ENCODE measurements at regions not wholly inside any gene's neighbourhood (a gene's known extent, or its start where the extent isn't known, plus 50 kb on each side); places are given as distances from the start of the nearest gene placed in this dataset.

DNA sequence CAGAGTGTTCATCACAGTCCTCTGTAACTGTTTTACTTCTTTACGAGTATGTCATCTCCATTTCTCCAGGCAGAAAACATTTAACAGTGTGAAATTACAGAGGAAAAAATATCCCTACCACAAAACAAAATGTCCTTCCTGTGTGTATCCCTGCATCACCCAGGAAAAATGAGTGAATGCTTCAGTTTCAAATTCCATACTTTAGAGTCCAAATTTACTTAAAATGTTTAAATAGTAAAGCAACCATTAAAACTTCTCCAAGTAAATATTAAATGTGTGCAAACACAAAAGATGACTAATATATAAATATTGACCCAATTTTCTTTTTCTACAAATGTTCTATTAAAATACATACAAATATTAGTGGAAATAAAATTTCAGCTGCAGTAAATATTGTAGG lies 1016.6 kb upstream of the PCDH20 start:
- no peak overlapping the region for H3K27ac ChIP-seq
- no peaks in the 10 kb centered on the region for H3K9me3 ChIP-seq
- H3K27me3 ChIP-seq = no peaks in the 10 kb centered on the region
- H3K9ac ChIP-seq (ENCODE audit: low read depth in 2 of 2, low read length in 2 of 2) = no peak overlapping the region
- TF ChIP-seq, protein P1, sequence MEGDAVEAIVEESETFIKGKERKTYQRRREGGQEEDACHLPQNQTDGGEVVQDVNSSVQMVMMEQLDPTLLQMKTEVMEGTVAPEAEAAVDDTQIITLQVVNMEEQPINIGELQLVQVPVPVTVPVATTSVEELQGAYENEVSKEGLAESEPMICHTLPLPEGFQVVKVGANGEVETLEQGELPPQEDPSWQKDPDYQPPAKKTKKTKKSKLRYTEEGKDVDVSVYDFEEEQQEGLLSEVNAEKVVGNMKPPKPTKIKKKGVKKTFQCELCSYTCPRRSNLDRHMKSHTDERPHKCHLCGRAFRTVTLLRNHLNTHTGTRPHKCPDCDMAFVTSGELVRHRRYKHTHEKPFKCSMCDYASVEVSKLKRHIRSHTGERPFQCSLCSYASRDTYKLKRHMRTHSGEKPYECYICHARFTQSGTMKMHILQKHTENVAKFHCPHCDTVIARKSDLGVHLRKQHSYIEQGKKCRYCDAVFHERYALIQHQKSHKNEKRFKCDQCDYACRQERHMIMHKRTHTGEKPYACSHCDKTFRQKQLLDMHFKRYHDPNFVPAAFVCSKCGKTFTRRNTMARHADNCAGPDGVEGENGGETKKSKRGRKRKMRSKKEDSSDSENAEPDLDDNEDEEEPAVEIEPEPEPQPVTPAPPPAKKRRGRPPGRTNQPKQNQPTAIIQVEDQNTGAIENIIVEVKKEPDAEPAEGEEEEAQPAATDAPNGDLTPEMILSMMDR (IDR thresholded peaks at IDR 0.05) = no peak
- no peaks in the 10 kb centered on the region for H3K4me1 ChIP-seq
- no peaks in the 10 kb centered on the region for H3K36me3 ChIP-seq
- DNase-seq = no peak
- no peak overlapping the region for H3K4me3 ChIP-seq
- intact Hi-C loops (cut with DNase I) = no loop called here

DNA sequence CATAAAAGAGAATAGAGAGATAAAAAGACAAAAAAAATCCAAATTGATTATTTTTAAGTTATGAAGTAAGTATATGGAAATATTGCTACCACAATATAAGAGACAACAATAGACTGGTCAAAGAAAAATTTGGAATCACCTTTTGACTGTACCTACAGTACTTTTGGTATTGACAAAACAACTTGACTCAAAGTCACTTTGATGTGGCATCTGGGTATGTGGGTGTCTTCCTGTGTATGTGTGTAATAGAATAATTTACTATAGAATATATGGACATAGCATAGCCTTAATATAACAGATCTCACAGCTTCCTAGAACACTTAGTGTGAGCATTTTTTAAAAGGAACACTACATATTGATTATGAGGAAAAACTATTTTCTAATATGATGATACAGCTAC lies 1016.2 kb upstream of the PCDH20 start:
- DNase-seq = no peak
- no peaks in the 10 kb centered on the region for H3K4me1 ChIP-seq
- H3K27ac ChIP-seq = no peak overlapping the region
- H3K9ac ChIP-seq (ENCODE audit: low read depth in 2 of 2, low read length in 2 of 2) = no peak overlapping the region
- H3K36me3 ChIP-seq = no peaks in the 10 kb centered on the region
- intact Hi-C loops (cut with DNase I) = no loop called here
- no peaks in the 10 kb centered on the region for H3K9me3 ChIP-seq
- TF ChIP-seq, protein P1 (IDR thresholded peaks at IDR 0.05) = no peak
- H3K27me3 ChIP-seq = no peaks in the 10 kb centered on the region
- no peak overlapping the region for H3K4me3 ChIP-seq

DNA sequence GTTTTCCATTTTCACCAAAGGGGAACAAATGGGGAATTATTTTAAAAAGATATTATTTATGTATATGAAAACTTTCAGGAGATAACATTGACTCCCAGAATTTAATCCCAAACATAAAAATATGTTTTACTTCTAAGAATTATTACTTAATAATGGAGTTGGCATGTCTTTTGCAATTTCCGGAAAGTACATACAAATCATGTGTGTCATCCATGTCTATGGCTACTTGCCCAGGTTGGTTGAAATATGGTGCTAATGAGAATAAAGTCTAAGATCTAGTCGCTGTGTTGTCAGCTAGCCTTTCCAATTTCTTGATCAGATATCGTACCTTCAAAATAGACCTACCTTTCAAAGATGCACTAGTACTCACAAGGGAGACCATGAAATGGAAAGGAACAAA lies 1003.2 kb upstream of the PCDH20 start:
- no peaks in the 10 kb centered on the region for H3K27me3 ChIP-seq
- intact Hi-C loops (cut with DNase I) = no loop called here
- H3K4me1 ChIP-seq = no peaks in the 10 kb centered on the region
- no peak overlapping the region for H3K9ac ChIP-seq (ENCODE audit: low read depth in 2 of 2, low read length in 2 of 2)
- no peaks in the 10 kb centered on the region for H3K36me3 ChIP-seq
- no peak overlapping the region for H3K4me3 ChIP-seq
- H3K9me3 ChIP-seq = no peaks in the 10 kb centered on the region
- no peak overlapping the region for H3K27ac ChIP-seq
- TF ChIP-seq, protein P1 (IDR thresholded peaks at IDR 0.05) = no peak
- no peak for DNase-seq

DNA sequence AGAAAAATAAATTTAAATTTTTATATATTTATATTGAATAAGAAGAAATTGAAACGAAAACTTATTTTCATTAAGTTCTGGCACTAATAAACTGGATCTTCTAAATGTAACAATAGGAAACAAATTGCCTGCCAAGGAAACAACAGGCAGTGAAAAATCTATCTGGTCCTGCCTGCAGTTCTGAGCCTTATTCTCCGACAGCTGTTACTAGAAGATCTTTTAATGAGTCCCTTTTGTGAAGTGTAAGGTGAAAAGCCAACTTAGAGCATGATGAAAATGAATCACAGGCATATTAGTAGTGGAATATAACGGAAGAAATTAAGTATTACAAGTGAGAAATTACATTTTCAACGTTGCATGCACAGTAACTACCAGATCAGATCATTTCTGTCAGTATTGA lies 1002.7 kb upstream of the PCDH20 start:
- TF ChIP-seq, protein P1 (IDR thresholded peaks at IDR 0.05) = no peak
- intact Hi-C loops (cut with DNase I) = no loop called here
- no peaks in the 10 kb centered on the region for H3K36me3 ChIP-seq
- DNase-seq = no peak
- H3K4me1 ChIP-seq = no peaks in the 10 kb centered on the region
- no peaks in the 10 kb centered on the region for H3K27me3 ChIP-seq
- no peaks in the 10 kb centered on the region for H3K9me3 ChIP-seq
- H3K4me3 ChIP-seq = no peak overlapping the region
- H3K9ac ChIP-seq (ENCODE audit: low read depth in 2 of 2, low read length in 2 of 2) = no peak overlapping the region
- H3K27ac ChIP-seq = no peak overlapping the region

DNA sequence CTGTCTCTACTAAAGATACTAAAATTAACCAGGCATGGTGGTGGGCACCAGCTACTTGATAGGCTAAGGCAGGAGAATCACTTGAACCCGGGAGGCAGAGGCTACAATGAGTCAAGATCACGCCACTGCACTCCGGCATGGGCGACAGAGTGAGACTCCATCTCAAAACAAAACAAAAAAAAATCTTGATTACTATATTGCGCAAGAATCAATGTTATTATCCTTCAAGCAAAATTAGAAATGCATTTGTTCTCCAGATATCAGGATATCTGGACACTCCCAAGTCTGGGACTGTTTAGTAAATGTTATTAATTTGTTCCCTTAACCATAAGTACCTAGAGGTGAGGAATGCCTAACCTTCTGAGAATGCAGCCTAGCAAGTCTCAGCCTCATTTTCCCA lies 992.2 kb upstream of the PCDH20 start:
- TF ChIP-seq, protein P1 (IDR thresholded peaks at IDR 0.05) = no peak
- Histone ChIP-seq H3K9me3 (no peaks in the 10 kb centered on the region), H3K9ac (ENCODE audit: low read depth in 2 of 2, low read length in 2 of 2) (no peak overlapping the region), H3K4me1 (no peaks in the 10 kb centered on the region), H3K36me3 (no peaks in the 10 kb centered on the region), H3K27ac (no peak overlapping the region), H3K27me3 (no peaks in the 10 kb centered on the region), H3K4me3 (no peak overlapping the region)
- no peak for DNase-seq
- intact Hi-C loops (cut with DNase I) = no loop called here

DNA sequence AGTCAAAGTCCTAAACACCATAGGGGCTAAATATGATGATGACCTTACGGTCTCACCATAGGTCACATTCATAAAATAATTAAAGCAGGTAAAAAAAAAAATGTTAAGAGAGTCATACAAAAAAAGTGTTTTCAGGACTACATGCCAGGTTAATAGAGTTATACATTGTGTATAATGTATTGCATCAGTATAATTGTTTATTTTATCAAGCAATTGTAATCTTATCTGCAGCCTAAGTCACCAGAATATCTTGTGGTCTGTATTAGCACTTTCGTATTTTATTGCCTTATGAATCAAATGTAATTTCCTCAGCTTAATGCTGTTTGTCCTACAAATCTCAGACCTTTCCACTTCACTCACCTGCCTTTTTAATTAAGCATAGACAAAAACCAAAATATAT lies 972.9 kb upstream of the PCDH20 start:
- no peaks in the 10 kb centered on the region for H3K4me1 ChIP-seq
- H3K4me3 ChIP-seq = no peak overlapping the region
- no peaks in the 10 kb centered on the region for H3K36me3 ChIP-seq
- intact Hi-C loops (cut with DNase I) = no loop called here
- TF ChIP-seq, protein P1 (IDR thresholded peaks at IDR 0.05) = no peak
- no peak overlapping the region for H3K9ac ChIP-seq (ENCODE audit: low read depth in 2 of 2, low read length in 2 of 2)
- no peaks in the 10 kb centered on the region for H3K9me3 ChIP-seq
- DNase-seq = no peak
- no peaks in the 10 kb centered on the region for H3K27me3 ChIP-seq
- H3K27ac ChIP-seq = no peak overlapping the region

All from colonic mucosa (tissue), 4 donors.